GM21619 (cell line): ENCODE measurements at regions not wholly inside any gene's neighbourhood (a gene's known extent, or its start where the extent isn't known, plus 50 kb on each side); places are given as distances from the start of the nearest gene placed in this dataset.
"Not testable (repeated sequence)": the region's sequence is repeated elsewhere in the genome, so short reads cannot be mapped to it uniquely, and the experiment has no call there.

Source experiments
- ATAC-seq: cut with Tn5 transposase; IDR thresholded peaks from one replicate; pipeline ENCODE4 v1.9.1; 2021; ENCODE audit not compliant: unreplicated experiment

DNA sequence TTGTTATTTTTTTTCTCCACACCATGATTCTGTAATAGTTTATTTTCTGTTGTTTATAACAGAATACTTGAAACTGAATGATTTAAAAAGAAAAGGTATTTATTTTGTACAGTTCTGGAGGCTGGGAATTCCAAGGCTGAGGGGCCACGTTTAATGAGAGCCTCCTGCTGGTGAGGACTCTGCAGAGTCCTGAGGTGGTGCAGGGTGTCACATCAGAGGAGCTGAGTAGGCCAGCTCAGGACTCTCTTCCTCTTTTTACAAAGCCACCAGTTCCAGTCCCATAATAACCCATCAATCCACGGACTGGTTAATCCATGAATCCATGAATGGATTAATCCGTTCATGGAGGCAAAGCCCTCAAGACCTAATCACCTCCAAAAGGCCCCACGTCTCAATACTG, 71.6 kb downstream of the TFAP2A start:
- ATAC-seq = no peak

DNA sequence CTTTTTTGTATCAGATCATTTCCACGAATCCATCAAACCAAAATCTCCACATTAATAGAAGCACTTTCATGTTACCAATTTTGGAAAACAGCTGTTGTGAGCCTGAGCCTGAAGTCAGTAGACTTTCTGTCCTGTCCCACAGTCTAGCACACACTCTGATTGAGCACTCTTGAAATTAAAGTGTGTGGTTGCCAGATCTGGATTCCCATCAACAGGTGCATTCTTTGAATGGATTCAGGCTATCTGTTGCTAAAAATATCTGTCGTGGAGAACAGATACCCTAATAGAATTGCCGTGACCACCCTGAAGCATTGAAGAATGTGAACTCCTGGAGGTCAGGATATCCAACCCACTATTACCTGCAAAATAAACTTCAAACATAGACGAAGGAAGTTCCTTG, 73.3 kb downstream of the TFAP2A start:
- ATAC-seq = no peak

DNA sequence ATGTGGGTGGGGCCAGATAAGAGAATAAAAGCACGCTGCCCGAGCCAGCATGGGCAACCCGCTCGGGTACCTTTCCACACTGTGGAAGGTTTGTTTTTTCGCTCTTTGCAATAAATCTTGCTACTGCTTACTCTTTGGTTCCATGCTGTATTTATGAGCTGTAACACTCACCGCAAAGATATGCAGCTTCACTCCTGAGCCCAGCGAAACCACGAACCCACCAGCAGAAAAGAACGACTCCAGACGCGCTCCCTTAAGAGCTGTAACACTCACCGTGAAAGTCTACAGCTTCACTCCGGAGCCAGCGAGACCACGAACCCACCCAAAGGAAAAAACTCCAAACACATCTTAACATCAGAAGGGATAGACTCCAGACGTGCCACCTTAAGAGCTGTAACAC, 76.7 kb downstream of the TFAP2A start:
- ATAC-seq = no peak

DNA sequence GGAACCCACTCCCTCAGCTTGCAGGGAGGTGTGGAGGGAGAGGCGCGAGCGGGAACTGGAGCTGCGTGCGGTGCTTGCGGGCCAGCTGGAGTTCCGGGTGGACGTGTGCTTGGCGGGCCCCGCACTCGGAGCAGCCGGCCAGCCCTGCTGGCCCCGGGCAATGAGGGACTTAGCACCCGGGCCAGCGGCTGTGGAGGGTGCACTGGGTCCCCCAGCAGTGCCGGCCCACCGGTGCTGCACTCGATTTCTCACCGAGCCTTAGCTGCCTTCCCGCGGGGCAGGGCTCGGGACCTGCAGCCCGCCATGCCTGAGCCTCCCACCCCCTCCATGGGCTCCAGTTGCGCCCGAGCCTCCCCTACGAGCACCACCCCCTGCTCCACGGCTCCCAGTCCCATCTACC, 77.5 kb downstream of the TFAP2A start:
- ATAC-seq = not testable (repeated sequence)

DNA sequence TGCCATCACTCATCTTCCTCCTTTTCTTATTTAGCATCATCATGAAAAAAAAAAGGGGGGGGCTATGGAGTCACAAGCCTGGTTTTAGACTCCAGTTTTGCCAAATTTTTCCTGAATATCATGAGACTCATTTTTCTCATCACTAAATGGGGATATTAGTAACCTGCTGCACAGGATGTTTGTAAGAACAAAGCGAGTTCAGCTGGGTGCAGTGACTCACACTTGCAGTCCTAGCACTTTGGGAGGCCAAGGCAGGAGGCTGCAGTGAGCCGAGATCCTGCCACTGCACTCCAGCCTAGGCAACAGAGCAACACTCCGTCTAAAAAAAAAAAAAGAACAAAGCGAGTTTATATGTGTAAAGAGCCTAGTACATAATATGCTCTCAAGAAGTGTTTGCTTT, 82.8 kb downstream of the TFAP2A start:
- ATAC-seq = no peak

DNA sequence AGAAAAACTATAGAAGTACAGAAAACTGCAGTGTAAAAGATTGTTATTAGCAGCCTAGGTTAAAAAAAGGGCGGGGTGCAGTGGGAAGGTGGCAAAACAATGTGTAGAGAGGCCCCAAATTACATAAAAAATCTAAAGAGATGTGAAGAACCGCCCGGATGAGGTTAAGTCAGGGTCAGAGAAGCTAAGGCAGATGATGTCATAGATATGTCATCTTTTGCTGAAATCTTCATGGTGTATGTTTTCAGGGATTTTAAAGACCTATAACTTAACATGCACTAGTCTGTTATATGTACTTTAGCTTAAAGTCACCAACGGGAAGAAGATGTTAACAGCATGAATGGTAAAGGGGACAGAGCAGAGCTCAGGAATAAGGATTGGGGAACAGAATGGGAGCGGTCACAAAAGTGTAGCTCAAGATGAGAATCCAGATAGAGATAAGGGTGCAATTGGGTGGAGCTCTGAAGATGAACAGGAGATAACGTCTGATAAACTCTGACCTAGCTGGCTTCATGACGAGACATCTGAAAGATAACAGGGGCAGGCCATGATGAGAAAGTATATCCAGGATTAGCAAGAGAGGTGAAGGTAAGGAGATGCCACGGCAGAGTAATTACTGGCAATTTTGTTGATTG, 83.4 kb downstream of the TFAP2A start:
- ATAC-seq = no peak

DNA sequence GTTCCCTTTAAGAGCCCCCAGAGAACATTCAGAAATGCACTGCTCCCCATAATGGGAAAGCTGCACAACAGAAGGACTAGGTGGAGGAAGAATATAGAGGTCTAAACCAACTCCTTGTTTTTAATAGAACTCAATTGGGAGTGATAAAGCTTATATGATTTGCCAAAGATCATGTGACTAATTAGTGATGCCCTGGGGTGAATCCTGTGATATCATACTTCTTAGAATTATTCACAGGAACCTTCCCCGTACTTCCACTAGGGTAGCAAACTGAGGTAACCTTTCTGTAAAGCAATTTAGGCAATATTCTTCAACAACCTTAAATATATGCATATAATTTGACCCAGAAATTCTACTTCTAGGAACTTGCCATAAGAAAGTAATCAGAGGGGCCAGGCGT, 84.4 kb downstream of the TFAP2A start:
- ATAC-seq = no peak

DNA sequence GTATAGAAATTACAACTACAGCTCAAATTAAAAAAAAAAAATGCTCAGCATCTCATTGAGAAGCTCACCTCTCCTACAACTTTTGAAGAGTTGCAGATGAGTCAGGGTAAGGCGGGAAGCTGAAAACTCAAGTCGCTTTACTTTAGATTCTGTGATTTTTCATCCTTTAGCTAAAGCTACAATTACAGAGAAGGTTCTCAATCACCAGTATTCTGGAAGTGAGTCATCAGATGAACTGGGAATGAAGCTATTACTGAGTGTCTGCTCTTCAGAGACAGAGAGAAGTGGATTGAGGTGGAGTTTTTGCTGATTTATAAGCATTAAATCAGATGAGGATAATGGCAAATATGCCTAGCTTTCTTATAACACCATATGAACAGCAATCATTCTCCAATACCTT, 91.9 kb downstream of the TFAP2A start:
- no peak for ATAC-seq

DNA sequence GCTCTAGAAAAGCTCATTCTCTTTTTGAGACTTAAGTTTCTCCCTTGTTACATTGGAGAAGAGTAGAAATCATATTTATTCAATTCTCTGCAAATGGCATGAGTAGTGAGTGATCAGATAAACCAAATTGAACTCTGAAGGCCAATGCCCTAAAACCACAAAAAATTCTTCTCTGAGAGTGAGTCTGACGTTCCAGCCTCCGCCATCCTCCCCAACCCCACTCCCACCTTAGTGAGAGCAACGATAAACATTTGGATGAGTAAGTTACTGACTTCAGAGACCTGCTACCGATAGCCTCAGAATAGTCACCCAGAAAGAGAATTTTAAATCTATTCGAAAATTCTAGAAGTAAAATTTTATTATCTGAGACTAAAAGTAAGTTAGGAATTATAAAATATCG, 94.6 kb downstream of the TFAP2A start:
- no peak for ATAC-seq

DNA sequence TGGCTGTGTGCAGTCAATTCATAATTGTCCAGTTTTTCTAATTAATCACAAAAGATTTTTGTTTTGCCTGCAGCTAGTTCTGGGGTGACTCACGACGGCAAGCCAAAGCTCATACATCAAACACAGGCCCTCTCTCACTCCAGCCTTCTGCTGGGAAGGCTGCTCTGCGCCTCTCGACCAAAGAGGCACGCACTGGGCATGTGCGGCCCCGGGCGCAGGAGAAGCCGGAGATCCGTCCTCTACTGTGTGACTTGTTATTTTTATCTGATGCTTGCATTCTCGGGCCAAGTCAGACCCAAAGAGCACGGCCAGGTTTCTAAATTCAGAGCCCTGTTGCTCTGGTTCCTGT, 98.5 kb downstream of the TFAP2A start:
- no peak for ATAC-seq

DNA sequence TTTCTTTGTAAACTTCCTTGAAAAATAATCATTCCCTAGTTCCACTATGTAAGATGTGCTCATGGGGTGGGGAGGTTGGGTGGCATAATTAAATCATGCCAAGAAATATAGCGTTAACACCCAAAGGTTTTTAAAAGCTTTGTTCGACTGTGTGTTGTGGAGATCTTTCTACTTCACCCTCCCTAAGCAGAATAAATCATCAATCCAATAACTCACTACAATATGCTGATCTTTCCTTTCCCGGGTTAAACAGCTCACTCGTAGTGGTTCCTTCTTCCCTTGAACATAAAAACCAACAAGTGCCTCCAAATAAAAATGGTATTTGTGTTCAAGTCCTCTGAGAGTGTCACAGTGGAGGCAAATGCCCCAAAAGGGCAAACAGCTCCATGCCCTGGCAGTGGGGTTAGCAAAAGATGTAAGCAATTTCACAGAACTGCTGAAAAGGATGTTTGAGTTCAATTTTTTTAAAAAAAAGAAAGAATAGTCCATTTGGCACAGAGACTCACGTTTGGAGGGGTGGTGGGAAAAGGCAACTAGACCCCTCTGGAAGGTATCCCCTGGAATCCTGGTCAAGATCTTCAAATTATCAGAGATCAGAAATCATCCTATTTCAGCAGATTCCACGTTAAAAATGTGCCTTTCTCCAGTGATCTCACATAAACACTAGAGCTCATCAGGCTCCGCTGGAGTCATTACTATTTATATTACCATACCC, 99.1 kb downstream of the TFAP2A start:
- no peak for ATAC-seq

DNA sequence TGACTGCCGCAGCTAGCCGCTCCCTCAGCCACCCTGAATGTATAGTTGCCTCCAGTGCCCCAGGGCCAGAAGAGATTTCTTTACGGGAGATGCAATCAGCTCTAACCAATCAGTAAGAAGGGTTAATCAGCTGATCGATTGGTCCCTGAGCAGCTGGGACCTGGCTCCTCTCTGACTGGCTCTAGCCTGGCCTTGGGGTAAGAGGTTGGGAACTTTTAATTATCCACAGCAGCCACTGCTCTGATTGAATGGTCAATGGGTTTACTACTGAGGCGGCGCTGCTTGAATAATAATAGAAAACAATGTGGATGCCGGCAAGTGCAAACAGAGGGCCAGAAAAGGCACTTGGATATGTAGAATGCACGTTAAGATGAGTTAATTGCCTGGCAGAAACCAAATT, 99.8 kb downstream of the TFAP2A start:
- no peak for ATAC-seq

DNA sequence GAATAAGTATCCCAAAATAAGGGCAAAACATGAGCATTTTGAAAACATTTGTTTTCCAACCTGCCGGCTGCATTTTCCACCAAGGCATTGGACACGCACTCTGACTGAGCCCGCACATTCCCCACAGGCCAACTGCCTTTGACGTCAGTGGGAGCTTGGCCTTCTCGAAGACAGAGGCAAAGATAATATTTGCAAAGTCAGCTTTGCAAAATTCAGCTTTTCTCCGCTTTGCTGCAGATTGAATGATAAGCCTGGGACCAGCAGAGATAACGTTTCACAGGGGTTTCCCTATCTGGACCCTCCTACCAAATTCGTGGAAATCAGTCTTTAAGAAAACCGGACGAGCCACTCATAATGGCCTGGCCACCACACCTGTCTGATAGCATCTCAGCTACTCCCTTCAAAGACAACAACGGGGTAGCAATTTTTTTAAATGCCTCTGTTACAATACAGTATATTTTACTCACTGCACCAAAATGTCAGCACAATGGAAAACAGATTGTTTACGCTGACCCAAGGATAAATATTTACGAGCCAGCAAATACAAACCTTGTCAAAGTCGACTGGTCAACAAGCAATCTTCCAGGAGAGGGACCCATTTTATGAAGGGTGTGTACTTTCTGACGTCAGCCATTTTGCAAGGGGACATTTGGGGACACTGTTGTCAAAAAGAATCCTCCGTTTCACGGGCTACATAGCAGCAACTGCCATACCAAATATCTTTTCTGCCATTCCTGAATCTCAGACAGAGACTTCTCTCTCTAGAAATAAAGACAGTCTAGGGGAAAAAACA, 100.5 kb downstream of the TFAP2A start:
- no peak for ATAC-seq

DNA sequence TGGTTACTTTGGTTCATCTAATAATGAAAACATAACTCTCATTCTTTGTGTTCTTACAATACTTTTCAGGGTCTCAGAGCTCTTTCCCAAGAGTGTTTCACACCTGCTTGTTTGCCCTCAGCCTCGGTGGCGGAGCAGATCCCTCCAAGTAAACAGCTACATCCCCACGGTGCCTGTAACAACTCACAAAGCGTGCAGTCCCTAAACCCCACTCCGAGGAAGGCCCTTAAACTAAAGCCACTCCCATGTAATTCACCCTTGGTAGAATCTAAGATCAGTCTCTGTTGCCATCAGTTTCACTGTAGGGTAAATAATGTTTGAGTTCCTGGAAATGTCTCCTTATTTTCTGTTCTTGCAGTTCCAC, 101.1 kb downstream of the TFAP2A start:
- ATAC-seq = no peak

DNA sequence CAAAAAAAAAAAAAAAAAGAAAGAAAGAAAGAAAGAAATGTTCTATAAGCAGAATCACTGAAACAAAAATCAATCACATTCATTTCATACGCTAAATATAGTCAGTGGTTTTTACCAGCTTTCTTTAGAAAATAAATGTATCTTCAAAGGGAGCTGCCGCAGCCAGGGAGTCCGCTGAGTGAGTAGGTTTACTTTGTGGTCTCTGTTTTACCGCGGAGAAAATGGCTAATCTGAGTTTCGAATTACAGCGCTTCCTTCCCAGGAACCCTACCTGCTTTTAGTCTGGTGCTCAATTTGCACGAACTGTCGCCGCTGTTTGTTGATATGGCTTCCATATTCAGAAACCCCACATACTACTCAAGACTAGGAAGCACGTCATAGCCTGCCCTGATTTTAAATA, 102.4 kb downstream of the TFAP2A start:
- no peak for ATAC-seq

DNA sequence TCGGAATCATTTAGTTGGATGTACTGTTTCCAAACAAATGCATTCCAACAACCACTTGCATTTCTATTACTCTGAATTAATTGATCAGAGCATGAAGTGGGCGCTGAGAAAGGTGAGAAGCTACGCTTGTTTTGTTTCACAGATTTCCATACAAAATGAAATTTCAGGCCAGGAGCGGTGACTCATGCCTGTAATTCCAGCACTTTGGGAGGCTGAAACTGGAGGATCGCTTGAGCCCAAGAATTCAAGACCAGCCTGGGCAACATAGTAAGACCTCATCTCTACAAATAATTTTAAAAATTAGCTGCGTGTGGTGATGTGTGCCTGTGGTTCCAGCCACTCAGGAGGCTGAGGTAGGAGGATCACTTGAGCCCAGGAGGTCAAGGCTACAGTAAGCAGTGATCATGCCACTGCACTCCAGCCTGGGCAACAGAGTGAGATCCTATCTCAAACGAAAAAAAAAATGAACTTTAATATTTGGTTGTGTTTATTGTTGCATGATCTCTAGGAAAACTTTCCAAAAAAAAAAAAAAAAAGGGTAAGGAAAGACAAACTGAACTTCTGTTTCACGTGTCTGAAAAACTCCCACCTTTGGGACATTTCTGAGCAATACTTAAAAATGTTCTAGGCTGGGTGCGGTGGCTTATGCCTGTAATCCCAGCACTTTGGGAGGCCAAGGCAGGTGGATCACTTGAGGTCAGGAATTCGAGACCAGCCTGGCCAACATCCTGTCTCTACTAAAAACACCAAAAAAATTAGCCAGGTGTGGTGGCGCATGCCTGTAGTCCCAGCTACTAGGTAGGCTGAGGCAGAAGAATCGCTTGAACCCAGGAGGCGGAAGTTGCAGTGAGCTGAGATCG, 103.1 kb downstream of the TFAP2A start:
- ATAC-seq = not testable (repeated sequence)

DNA sequence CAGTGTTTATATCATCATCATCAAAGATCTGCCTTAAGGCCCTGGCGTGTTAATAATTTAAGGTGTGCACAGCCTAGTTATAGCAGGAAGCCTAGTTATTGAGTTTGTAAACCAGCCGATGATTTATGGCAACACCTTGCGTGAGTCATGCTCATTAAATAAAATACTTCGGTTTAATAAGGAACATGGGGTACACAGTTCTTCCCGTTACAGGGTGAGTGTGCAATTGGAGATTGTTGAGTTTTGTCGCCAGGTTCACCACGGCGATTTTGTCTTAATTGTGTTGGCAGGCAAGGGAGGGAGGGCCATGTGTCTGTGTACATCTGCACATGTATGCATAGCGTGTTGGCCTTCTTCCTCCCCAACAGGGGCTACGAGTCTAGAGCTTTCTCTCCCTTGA, 104.0 kb downstream of the TFAP2A start:
- ATAC-seq = no peak

DNA sequence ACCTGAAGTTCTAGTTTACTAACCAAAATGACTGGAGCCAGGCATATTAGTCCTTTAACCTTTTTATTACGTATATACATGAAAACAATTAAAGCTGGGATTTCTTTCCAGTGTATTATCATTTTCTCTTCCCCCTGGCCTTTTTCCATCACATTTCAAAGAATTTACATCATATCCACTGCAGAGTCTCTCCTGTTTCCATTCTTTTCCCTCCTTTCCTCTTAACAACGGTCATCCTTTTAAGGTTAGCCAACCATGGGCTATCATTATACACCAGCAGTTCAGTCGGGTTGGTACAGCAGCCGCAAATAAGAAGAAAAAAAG, 104.6 kb downstream of the TFAP2A start:
- ATAC-seq = no peak

DNA sequence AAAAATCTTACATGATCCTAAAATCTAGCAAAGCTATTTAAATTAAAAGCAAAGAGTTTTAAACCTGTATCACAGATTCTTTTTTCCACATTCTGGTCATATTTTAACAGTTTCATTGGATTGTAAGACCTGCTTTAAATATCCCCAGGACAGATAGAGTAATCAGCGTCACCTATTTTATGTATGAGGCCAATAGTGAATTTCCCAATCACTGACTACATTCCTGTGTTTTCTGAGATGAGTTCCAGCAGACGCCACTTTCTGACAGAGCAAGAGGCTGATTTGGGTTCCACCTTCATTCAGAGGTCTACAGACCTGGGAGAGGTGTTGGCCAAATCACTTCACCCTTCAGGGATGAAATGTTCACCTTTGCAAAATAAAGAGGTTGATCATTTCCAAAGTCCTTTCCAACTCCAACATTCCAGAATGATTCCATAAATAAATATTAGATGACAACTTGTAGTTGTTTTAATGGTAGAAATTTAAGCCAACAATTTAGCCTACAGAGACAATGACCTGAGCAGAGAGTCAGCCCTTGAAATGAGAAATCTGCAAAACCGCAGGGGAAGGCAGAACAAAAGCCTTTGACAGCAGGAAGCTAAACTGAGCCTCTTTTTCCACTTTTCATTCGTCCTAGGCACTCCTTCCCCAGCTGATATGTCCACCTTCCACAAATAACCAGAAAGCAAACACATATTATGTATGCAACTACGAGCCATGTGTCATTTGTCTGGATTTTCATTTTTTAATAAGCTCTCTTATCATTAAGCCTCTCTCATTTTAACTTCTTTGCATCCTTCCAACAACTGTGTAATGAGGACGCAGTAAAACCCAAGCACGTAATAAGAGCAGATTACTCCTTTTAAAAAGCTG, 105.2 kb downstream of the TFAP2A start:
- ATAC-seq = no peak

DNA sequence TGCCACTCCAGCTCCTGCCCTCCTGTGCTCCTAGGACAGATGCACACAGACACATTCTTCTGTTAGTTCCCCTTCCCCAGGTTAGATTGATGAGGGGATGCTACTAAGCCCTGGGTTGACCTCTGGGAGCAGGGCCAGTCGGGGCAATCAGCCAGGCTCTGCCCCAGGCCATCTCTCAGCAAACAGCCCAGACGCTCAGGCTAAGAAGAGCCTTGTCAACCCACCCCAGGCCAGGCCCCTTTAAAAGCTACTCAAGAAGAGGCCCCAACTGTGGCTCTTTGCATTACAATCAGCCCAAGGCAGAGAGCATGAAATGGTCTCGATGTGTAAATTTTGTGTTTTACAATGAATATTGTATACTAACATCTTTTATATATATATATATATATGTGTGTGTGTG, 107.4 kb downstream of the TFAP2A start:
- no peak for ATAC-seq

DNA sequence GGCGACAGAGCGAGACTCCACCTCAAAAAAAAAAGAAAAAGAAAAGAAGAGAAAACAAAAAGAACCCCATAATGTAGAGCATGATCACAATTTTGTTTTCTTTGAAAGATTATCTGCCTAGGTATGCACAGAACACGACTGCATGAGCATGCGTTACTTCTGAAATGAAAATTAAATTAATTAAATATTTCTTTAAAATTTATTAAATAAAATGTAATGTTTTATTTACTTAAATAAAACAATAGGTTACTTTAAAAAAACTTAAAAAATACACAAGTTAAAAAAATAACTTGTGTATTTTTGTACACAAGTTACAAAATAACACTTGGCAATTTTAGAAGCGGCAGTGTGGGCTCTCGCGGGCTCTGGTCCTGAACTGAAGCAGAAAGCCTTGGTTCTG, 107.8 kb downstream of the TFAP2A start:
- no peak for ATAC-seq
